Mesothelial cell of epicardium (in vitro differentiated cells): ENCODE measurements at regions not wholly inside any gene's neighbourhood (a gene's known extent, or its start where the extent isn't known, plus 50 kb on each side); places are given as distances from the start of the nearest gene placed in this dataset.

ENCODE experiments used
- DNase-seq, 2 experiments: peaks; one replicate each; pipeline ENCODE4 v3.0.0; 2021; ENCODE audit warnings: low spot score in 2 of 2; ENCODE audit not compliant: unreplicated experiment in 2 of 2
- H3K27ac Mint-ChIP-seq: 2 replicates; pipeline ENCODE4 v1.8.0; 2021; ENCODE audit warnings: mixed read lengths
- H3K27me3 Mint-ChIP-seq: 2 replicates; pipeline ENCODE4 v1.8.0; 2021; ENCODE audit warnings: low read depth, mixed read lengths
- H3K36me3 Mint-ChIP-seq: 2 replicates; pipeline ENCODE4 v1.8.0; 2021; ENCODE audit warnings: mixed read lengths
- H3K4me1 Mint-ChIP-seq: 2 replicates; pipeline ENCODE4 v1.8.0; 2021; ENCODE audit warnings: mixed read lengths
- H3K4me3 Mint-ChIP-seq: 2 replicates; pipeline ENCODE4 v1.8.0; 2021; ENCODE audit warnings: mild to moderate bottlenecking, moderate library complexity, mixed read lengths
- H3K9me3 Mint-ChIP-seq: 2 replicates; pipeline ENCODE4 v1.8.0; 2021; ENCODE audit warnings: mixed read lengths
- TF ChIP-seq, protein P1 (sequence below): fragments of 200-600 bp; sonication (generic); IDR thresholded peaks from one replicate; pipeline ENCODE4 v1.5.0; 2021; ENCODE audit warnings: antibody characterized with exemption; ENCODE audit not compliant: unreplicated experiment

DNA sequence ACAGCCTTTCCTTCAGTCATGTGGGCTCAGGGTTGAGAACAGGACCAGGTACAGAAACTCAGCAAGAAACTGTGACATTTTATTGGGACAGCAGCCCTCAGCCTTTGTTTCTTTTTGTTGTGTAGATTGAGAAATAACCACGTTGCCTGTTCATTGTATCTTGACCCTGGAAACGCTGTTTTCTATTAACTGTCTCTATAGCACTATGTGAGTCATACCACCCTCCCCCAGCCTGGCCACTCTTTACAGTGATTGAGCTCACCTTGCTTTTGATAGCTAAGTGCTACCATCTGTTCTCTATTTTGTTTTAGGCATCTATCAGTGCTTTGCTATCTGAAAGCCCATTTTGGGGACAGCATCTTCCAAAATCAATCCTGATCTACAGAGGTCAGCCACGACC is 127.9 kb downstream of the CD47 start:
- H3K4me1 Mint-ChIP-seq, result peaks cover 27% of the 10 kb centered on the region
- peaks cover 9% of the 10 kb centered on the region for H3K9me3 Mint-ChIP-seq
- no peak for DNase-seq
- H3K27ac Mint-ChIP-seq, result no peak overlapping the region
- no peak overlapping the region for H3K4me3 Mint-ChIP-seq
- no peaks in the 10 kb centered on the region for H3K36me3 Mint-ChIP-seq
- TF ChIP-seq, protein P1, sequence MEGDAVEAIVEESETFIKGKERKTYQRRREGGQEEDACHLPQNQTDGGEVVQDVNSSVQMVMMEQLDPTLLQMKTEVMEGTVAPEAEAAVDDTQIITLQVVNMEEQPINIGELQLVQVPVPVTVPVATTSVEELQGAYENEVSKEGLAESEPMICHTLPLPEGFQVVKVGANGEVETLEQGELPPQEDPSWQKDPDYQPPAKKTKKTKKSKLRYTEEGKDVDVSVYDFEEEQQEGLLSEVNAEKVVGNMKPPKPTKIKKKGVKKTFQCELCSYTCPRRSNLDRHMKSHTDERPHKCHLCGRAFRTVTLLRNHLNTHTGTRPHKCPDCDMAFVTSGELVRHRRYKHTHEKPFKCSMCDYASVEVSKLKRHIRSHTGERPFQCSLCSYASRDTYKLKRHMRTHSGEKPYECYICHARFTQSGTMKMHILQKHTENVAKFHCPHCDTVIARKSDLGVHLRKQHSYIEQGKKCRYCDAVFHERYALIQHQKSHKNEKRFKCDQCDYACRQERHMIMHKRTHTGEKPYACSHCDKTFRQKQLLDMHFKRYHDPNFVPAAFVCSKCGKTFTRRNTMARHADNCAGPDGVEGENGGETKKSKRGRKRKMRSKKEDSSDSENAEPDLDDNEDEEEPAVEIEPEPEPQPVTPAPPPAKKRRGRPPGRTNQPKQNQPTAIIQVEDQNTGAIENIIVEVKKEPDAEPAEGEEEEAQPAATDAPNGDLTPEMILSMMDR, result no peak
- H3K27me3 Mint-ChIP-seq, result no peaks in the 10 kb centered on the region

DNA sequence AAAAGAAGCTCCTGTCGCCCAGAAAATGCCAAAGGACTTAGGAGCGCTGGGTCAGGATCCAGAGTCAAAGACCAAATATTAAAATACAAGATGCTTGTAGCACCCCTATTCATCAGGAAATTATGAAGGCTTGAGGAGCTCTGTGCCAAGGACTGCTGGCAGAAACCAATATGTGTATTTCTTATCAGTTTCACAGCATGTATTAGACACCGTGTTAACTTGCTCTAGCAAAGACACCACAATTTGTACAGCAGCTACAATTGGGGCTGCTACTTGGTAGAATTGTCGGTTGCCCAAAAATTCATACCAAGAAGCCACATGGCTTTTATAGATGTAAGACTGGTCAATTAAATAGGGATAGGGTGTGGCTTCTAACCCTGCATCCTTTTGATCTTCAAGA is 128.8 kb downstream of the CD47 start:
- H3K4me1 Mint-ChIP-seq, result peaks cover 36% of the 10 kb centered on the region
- H3K27ac Mint-ChIP-seq, result no peak overlapping the region
- H3K36me3 Mint-ChIP-seq, result no peaks in the 10 kb centered on the region
- H3K4me3 Mint-ChIP-seq, result no peak overlapping the region
- no peak for DNase-seq
- no peaks in the 10 kb centered on the region for H3K27me3 Mint-ChIP-seq
- TF ChIP-seq, protein P1, result no peak
- peaks cover 9% of the 10 kb centered on the region for H3K9me3 Mint-ChIP-seq

DNA sequence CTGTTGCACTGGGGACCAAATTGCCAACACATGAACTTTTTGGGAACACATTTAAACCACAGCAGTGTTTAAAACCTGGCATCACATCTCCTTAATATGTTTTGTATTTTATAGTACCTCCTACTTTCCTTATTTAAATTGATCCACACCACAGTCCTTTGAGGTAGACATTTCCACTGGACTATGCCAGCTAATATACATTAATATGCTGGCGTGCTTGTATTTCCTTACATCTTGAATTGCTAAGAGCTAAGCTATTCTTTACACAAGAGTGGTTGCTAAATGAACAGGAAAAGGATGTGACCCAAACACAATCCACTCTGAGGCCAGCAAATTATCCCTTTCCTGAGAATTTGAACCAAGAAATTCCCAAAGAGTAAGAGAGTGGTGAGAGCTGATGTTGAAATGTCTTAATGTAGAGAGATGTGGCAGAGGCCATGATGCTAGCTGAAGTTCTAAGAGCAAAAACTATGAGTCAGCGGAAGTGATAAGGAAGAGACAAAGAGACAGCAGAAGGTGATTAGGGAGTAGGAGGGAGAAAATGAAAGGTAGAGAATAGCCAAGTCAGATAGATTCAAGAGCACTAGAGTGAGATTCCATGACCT is 131.2 kb downstream of the CD47 start:
- TF ChIP-seq, protein P1, result no peak
- no peak for DNase-seq
- H3K9me3 Mint-ChIP-seq, result peaks cover 9% of the 10 kb centered on the region
- no peaks in the 10 kb centered on the region for H3K27me3 Mint-ChIP-seq
- no peaks in the 10 kb centered on the region for H3K36me3 Mint-ChIP-seq
- peaks cover 52% of the 10 kb centered on the region for H3K4me1 Mint-ChIP-seq
- no peak overlapping the region for H3K4me3 Mint-ChIP-seq
- H3K27ac Mint-ChIP-seq, result no peak overlapping the region

DNA sequence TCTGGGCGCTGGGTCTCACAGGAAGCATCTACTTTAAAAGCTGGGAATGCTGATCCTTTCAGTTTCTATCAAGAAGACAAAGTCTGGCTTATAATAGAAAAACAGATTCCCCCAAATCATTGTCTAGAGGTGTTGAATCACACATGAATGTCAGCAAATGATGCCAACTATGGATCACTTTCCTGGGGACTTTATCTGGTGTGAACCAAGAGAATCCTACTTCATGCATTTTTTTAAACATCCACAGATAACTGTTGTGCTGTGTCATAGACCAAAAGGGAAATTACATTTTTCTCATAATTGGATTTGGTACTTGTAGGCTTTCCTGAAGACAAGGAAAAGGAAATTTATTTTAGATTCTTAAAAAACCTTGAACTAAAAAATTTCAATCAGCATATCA is 132.7 kb downstream of the CD47 start:
- Mint-ChIP-seq H3K9me3 (peaks cover 4% of the 10 kb centered on the region), H3K27ac (peak overlapping the region; percentile 85), H3K27me3 (no peaks in the 10 kb centered on the region), H3K36me3 (no peaks in the 10 kb centered on the region), H3K4me1 (peaks cover 63% of the 10 kb centered on the region), H3K4me3 (no peak overlapping the region)
- TF ChIP-seq, protein P1, result no peak
- no peak for DNase-seq

DNA sequence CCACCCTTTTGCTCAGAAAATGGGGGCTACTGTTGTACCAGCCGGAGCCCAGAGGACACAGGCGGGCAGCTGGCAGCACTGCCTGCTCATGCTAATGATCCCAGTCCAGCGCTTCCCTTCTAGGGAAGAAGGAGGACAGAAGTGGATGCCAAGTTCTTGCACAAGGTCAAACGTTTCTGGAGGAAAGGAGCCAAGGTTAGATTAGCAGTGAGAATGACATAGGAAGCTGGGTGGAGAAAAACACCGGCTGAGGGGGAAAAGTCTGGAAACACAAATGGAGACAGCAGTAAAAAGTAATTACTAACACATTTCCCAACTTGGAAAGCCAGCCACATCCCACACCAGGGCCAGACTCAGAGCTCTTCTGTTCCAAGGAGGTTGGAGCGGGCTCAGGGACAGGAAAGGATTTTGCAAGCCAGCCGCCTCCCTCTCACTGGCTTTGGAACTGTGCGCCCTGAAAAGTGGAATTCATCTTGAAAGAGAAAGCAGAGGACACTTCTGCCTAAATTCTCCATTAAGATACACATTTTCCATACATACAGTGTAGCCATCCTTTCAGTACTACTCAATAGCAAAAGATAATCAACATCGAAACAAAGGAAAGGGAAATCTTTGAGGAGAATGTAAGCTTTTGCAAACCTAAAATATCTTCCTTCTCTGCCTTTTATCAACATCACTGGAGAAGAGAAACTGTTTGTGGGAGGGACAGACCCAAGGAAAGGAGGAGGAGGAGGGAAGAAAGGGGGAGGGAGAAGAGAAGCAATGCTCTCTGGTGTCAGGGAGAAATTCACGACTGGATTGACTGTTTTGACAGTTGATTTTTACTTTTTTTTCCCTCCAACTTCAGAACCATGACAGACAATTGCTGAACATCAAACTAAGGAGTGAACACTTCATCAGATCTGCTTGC is 133.6 kb downstream of the CD47 start:
- DNase-seq, result no peak
- H3K4me1 Mint-ChIP-seq, result peaks cover 61% of the 10 kb centered on the region
- TF ChIP-seq, protein P1, result no peak
- peak overlapping the region; percentile 9 for H3K4me3 Mint-ChIP-seq
- peak overlapping the region; percentile 75 for H3K27ac Mint-ChIP-seq
- H3K36me3 Mint-ChIP-seq, result no peaks in the 10 kb centered on the region
- no peaks in the 10 kb centered on the region for H3K27me3 Mint-ChIP-seq
- peaks cover 4% of the 10 kb centered on the region for H3K9me3 Mint-ChIP-seq
